ENCODE measurements at regions not wholly inside any gene's neighbourhood (a gene's known extent, or its start where the extent isn't known, plus 50 kb on each side); places are given as distances from the start of the nearest gene placed in this dataset.

- no peak for DNase-seq
- Histone ChIP-seq H3K27me3 (no peaks in the 10 kb centered on the region), H3K9me3 (peaks cover 0 to 22% (median 0%) of the 10 kb centered on the region in 12 donors), H3K27ac (no peak overlapping the region), H3K36me3 (no peaks in the 10 kb centered on the region), H3K4me1 (no peaks in the 10 kb centered on the region), H3K4me3 (no peak overlapping the region)
- no peak for ATAC-seq
- WGBS, 4 donors: 88 to 96% (median 91%) methylated on average over 2 of the region's 2 CpGs
- TF ChIP-seq POLR2A (IDR thresholded peaks at IDR 0.05) (no peak), CTCF (IDR thresholded peaks at IDR 0.05) (no peak)
- intact Hi-C loops (cut with DNase I): no loop called here
Measured at GRCh38 chr5:106171708-106172107, 1499.0 kb downstream of the EFNA5 start.

DNA sequence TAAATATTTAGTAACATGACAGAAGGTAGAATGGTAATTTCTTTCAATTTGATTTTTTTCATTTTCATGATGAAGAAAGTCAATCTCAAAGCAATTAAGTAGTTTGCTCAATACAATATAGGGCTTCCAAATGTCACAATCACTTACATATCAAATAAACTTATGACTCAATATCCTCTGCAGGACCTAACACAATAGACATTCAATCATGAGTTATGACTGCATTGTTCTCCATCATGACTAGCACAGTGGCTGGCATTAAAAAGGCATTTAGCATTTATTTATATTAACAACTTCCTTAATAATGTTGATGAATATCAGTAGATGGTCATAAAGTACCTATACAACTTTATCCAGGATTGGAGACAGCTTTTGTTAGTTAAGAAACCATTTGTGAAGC, 1499.6 kb downstream of the EFNA5 start:
- intact Hi-C loops (cut with DNase I): no loop called here
- TF ChIP-seq CTCF (IDR thresholded peaks at IDR 0.05): no peak
- TF ChIP-seq POLR2A (IDR thresholded peaks at IDR 0.05): no peak
- H3K36me3 ChIP-seq: no peaks in the 10 kb centered on the region
- H3K27ac ChIP-seq: no peak overlapping the region
- H3K9me3 ChIP-seq: peaks cover 0 to 18% (median 0%) of the 10 kb centered on the region in 12 donors
- H3K27me3 ChIP-seq: no peaks in the 10 kb centered on the region
- ATAC-seq (no peak), DNase-seq (no peak)
- H3K4me3 ChIP-seq: no peak overlapping the region
- no peaks in the 10 kb centered on the region for H3K4me1 ChIP-seq

DNA sequence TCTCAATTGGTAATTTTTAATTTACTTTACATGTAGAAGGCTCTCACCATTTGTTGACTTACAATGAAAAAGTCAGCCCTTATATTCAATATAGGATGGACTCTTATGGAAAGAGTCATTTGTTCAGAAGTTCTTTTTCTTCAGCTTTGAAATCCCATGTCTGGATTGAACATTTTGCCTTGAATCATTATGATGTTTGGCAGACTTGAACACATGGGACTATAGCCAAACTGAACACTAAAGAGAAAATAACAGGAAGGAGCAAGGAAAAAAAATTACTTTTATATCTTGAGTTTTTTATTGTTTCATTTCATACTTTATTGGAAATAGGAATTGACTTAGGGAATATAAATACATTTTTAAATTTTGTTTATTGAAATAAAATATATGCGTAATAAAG, 1503.0 kb downstream of the EFNA5 start:
- H3K27me3 ChIP-seq: no peaks in the 10 kb centered on the region
- no peaks in the 10 kb centered on the region for H3K4me1 ChIP-seq
- peaks cover 0 to 7% (median 0%) of the 10 kb centered on the region in 12 donors for H3K9me3 ChIP-seq
- 88 to 96% (median 92%) methylated on average over 1 of the region's 1 CpG for WGBS, 4 donors
- H3K4me3 ChIP-seq: no peak overlapping the region
- ATAC-seq (no peak), DNase-seq (no peak)
- no peak overlapping the region for H3K27ac ChIP-seq
- TF ChIP-seq POLR2A (IDR thresholded peaks at IDR 0.05): no peak
- TF ChIP-seq CTCF (IDR thresholded peaks at IDR 0.05): no peak
- intact Hi-C loops (cut with DNase I): no loop called here
- no peaks in the 10 kb centered on the region for H3K36me3 ChIP-seq

DNA sequence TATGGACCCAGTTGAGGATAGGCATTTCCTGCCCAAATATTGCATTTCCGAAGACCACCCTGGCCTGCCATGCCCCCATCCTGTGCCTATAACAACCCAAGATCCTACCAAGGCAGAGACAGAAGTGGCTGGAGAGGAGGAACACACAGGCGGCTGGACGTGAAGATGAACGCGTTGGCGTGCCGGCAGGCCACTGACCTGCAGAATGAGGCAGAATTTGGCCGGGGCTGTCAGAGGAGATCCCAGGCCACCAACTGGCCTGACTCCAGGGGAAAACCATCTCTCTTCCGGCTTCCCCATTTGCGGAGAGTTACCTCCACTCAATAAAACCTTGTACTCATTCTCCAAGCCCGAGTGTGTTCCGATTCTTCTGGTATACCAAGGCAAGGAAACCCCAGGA, 1507.5 kb downstream of the EFNA5 start:
- Histone ChIP-seq H3K27me3 (no peaks in the 10 kb centered on the region), H3K4me1 (no peaks in the 10 kb centered on the region), H3K4me3 (no peak overlapping the region), H3K27ac (no peak overlapping the region), H3K36me3 (no peaks in the 10 kb centered on the region), H3K9me3 (no peaks in the 10 kb centered on the region)
- 88 to 92% (median 90%) methylated on average over 9 to 12 of the region's 12 CpGs for WGBS, 4 donors
- DNase-seq (no peak), ATAC-seq (no peak)
- TF ChIP-seq CTCF (IDR thresholded peaks at IDR 0.05) (no peak), POLR2A (IDR thresholded peaks at IDR 0.05) (no peak)
- intact Hi-C loops (cut with DNase I): no loop called here
